Mesenteric fat pad (tissue), 1 donor: ENCODE measurements at regions not wholly inside any gene's neighbourhood (a gene's known extent, or its start where the extent isn't known, plus 50 kb on each side); places are given as distances from the start of the nearest gene placed in this dataset.

ENCODE experiments used
- DNase-seq: peaks from one replicate; pipeline ENCODE4 v3.0.0-alpha.2; 2020; ENCODE audit warnings: low spot score
- donor health status: DM: yes; HTN: yes; CAD: no.

- no peak for DNase-seq
Observed at GRCh38 chr3:65233561-65233960, 545.8 kb upstream of the ADAMTS9 start.

GRCh38 chr3:65231544-65231943 lies 543.7 kb upstream of the ADAMTS9 start:
- no peak for DNase-seq

DNA sequence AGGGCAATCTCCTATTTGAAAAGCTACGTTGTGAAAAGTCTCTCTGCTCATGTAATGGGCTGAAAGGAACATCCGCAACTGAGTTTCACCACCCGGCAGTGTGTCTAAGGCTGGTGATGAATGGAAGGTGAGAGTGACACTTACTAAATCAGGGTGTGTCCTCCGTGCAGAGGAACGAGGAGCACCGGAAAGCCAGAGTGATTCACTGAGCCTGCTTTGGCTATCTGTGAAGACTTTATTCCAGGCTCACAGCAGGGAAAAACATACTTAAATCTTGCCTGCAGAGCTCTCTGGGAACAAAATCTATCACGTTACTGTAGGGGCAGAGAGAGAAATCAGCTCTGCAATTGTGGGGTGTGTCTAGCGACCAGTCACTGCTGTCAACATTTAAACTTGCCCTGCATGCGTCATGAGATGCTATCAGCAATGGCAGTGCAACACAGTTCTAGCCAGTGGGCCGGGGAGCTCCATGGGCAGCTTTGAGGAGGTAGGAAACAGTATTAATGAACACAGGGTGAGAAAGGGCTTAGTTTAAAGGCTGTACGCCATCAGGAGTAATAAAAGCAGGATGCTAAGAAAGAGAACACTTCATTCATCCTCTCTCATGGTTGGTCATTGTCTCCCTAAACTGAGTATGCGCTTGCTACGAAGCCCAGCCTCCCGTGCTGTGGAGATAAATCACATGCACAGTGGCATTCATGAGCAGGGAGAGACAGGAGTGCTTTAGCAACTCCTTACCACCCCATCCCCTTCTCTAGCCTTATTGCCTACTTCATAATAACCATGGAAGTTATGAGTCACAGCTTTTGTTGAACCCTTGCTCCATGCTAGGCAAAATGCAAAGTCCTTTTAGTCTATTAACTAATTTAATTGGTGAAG lies 542.7 kb upstream of the ADAMTS9 start:
- no peak for DNase-seq

DNA sequence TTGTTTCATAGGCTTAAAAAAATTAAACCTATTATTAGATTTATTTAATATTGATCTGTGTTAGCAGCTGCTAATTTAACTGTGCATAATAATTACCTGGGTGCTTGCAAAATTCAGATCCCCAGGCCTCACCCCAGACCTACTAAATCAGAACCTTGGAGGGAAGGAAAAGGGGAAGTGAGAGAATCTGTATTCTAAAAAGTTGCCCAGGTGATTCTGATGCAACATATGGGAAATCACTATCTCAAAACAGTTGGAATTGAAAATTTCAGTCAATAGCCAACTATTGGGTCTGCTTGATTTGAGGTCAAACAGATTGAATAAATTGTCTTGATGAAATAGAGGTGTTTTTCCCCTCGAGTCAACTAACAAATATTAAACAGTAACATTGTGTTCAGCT lies 538.5 kb upstream of the ADAMTS9 start:
- no peak for DNase-seq

- DNase-seq: no peak
Observed at GRCh38 chr3:65210026-65210814, 522.4 kb upstream of the ADAMTS9 start.

GRCh38 chr3:65202395-65202794 lies 514.6 kb upstream of the ADAMTS9 start:
- no peak for DNase-seq

GRCh38 chr3:65201926-65202325 lies 514.1 kb upstream of the ADAMTS9 start:
- DNase-seq: no peak

DNA sequence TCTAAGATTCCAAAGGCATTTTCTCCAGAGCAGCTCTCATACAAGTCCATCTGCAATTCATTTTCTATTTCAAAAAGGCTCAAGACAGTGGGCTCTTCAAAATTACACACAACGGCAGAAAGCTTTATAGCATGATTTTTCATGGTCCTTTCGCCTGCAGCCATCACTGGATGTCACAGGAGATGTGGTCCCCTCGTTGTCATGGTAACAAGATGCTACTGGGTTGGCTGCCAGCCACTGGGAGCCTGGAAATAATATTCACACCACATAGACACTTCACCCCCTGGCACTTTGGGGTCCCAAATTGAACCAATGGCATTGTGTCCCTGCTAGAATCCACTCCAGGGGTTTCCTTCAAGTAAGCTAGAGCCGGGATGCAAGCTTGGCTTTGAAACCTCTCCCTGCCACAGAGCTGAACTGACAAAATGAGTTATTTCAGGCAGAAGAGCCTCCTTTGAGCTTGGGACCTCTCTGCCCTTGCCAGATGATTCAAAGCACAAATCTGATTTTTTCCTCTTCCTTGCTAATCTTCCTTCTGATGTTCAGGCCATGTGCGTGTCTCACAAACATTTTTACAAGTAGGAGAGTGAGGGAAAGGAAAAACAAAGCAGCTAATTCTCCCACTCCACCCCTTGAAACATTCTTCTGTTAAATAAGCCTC lies 512.6 kb upstream of the ADAMTS9 start:
- no peak for DNase-seq

DNA sequence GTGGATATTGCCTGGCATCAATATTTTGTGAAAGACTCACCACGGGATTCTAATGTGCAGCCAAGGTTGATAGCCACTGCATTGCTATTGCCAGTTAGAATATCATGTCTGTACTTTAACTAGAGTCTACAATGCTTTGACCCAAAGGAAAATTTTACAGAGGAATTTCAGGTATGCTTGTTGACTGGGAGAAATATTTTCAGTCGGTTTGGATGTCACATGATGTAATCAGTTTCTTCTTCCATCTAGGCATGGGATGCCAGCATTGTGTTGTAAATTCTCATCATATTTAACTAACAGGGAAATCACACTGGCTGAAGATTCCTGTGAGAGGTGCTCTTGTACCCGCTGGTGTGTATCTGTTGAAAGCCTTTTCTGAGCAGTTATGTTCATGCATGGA lies 508.9 kb upstream of the ADAMTS9 start:
- DNase-seq: no peak

DNA sequence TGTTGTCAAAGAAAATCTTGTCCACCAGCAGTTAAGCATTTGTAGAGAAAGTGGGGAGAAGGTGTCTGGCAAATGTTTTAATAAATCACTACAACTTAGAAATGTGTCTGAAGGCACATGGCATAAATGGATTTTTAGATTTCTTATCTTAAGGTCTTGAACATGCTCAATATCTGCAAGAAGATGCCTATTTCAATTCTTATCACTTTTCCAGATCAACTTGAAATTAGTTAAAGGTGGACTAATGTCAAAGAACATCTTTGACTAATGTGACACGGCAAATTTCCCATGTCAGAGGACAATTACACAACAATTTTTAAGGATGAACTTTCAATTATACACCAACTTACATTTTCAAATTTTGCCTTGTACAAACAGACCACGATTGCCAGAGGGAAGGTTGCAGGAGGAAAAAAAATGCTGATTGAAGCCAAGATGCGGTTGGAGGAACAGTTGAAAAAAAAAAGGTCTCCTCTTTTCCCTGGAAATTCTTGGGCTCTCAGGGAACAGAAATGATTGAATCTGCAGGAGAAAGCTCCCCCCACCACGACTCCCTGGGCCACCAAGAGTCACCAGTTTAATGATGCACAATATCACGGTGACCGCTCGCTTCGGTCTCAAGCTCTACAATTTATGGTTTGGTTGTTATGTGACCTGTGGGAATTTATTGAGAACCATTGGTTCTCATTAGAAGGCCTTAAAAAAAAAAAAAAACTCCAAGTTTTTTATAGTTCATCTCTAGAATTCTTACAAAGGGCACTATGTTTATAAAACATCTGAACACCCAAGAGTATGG lies 507.6 kb upstream of the ADAMTS9 start:
- DNase-seq: no peak

- DNase-seq: no peak
Observed at GRCh38 chr3:65194744-65195143, 506.9 kb upstream of the ADAMTS9 start.

DNA sequence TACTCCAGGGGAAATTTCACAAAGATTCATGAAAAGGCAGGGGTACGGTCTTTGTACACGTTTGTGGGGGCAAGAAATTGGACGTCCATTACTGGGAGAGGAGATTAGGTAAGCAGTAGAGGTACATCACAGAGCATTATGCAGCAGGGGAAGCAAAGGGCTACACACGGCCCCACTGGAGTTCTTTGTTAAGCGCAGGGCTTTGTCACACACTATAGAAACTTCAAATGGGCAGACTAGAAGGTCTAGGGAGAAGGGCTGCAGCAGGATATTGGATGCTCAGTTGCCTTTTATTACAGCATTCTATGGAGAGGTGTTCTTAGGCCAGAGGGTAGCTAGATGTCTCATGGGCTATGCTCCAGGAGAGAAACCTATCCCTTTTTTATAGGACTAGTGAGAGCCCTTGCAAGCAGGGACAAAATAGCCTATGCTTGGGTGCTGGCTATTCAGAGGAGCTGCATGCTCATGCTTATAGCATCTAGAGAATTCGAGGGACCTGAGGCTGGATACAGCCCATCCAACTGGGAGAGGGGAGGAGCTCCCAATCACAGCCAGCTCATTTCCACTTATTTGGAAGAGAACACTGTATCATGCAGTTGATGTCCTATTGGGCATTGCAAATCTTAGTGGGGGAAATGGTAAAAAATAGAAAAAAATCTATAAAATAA lies 506.4 kb upstream of the ADAMTS9 start:
- DNase-seq: no peak

- no peak for DNase-seq
Observed at GRCh38 chr3:65193531-65193930, 505.7 kb upstream of the ADAMTS9 start.

GRCh38 chr3:65190111-65190510 lies 502.3 kb upstream of the ADAMTS9 start:
- DNase-seq: no peak

DNA sequence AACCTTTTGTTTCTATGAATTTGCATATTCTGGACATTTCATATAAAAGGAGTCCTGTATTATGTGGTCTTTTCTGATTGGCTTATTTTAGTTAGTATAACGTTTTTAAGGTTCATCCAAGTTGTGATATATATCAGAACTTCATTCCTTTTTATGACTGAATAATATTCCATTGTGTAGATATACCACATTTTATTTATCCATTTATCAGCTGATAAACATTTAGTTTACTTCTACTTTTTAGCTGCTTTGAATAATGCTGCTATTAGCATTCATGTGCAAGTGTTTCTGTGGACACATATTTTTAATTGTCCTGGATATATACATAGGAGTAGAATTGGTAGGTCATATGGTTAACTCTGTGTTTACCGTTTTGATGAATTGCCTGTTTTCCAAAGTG lies 498.5 kb upstream of the ADAMTS9 start:
- DNase-seq: no peak

DNA sequence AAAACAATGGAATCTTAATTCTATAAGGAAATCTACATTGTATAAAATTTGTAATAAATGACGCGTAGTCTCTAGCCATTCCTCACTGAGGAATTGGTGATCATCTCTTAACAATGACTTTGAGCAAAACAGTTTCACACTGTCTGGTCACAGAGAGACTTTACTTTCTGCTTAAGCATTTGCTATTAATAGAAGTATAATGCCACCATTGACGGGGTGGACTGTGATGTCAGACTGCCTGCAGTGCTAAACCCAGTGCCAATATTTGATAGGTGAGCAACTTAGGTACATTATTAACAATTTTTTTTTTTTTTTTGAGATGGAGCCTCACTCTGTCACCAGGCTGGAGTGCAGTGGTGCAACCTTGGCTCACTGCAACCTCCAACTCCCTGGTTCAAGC lies 494.9 kb upstream of the ADAMTS9 start:
- DNase-seq: no peak

- DNase-seq: no peak
Observed at GRCh38 chr3:65182085-65182484, 494.3 kb upstream of the ADAMTS9 start.

DNA sequence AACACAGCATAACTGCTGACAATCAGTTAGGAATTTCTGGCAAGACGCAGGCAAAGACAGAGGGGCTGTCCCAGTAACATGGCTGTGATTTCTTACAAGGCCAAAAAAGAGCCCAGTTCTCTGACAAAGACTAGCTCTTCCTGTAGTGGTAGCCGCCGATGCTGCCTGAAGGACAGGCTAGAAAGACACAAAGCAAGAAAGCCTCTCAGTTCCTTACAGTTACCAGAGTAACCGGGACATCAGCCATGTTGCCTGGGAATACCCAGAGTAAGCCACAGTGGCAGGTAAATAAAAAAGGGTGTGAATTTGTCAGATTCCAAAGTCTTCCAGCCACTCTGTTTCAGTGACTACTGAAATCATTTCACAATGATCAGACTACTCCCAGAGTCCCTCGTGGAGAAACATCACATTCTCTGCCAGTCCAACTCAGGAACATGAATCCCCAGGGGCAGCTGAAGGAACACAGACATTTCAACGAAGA lies 493.6 kb upstream of the ADAMTS9 start:
- no peak for DNase-seq

DNA sequence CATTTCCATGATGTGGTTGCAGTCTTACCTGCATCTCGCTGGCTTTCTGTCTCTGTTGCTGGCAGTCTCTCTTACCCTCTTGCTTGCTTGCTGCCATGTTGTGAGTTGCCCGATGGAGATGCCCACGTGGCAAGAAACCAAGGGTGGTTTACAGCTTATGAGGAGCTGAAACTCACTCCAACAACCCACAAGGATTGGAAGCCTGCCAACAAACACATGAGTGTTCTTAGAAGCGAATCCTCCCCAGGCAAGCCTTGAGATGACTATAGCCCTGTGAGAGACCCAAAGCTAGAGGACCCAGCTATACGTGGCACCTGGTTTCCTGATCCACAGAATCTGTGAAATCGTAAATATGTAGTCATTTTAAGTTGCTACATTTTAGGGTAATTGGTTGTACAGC lies 490.9 kb upstream of the ADAMTS9 start:
- DNase-seq: no peak

DNA sequence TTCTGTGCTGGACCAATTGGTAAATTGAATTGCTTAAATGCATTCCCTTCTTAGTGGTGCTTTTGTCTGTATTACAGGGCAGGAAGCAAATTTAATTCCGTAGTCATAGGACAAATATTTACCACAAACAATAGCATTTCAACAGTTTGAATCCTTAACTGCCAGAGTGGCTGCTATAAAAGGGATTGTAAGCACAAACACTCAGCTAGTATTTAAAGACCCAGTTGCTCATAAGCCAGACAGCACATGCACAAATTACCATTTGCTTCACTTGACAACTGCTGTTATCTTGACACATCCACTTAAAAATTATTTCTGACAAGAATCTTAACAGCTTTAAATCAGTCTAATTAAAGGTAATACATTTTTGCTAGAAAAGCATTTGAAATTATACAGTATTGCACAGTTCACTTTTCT lies 490.2 kb upstream of the ADAMTS9 start:
- no peak for DNase-seq
